ENCODE measurements at regions not wholly inside any gene's neighbourhood (a gene's known extent, or its start where the extent isn't known, plus 50 kb on each side); places are given as distances from the start of the nearest gene placed in this dataset.
"Not testable (repeated sequence)": the region's sequence is repeated elsewhere in the genome, so short reads cannot be mapped to it uniquely, and the experiment has no call there.

GRCh38 chr2:91604629-91605028 lies 2913.2 kb downstream of the RPIA start:
- TF ChIP-seq POLR2A (IDR thresholded peaks at IDR 0.05); CTCF (IDR thresholded peaks at IDR 0.05); POLR2AphosphoS5 (IDR thresholded peaks at IDR 0.05; ENCODE audit: insufficient read depth in 1 of 2, low read depth in 1 of 2): not testable (repeated sequence)
